BLaER1 (cell line): ENCODE measurements at regions not wholly inside any gene's neighbourhood (a gene's known extent, or its start where the extent isn't known, plus 50 kb on each side); places are given as distances from the start of the nearest gene placed in this dataset.
"Not testable (repeated sequence)": the region's sequence is repeated elsewhere in the genome, so short reads cannot be mapped to it uniquely, and the experiment has no call there.

ENCODE experiments used
- H3K27ac ChIP-seq: shearing (Covaris generic); formaldehyde crosslinking; 2 replicates; pipeline ENCODE4 v1.8.1; 2022
- H3K27me3 ChIP-seq: shearing (Covaris generic); formaldehyde crosslinking; 2 replicates; pipeline ENCODE4 v1.8.1; 2022
- H3K36me3 ChIP-seq: shearing (Covaris generic); formaldehyde crosslinking; 2 replicates; pipeline ENCODE4 v1.8.1; 2022
- H3K4me1 ChIP-seq: shearing (Covaris generic); formaldehyde crosslinking; 2 replicates; pipeline ENCODE4 v1.8.1; 2022
- H3K4me2 ChIP-seq: shearing (Covaris generic); formaldehyde crosslinking; 2 replicates; pipeline ENCODE4 v1.8.1; 2022
- H3K4me3 ChIP-seq: shearing (Covaris generic); formaldehyde crosslinking; 2 replicates; pipeline ENCODE4 v1.8.1; 2022
- H3K9ac ChIP-seq: shearing (Covaris generic); formaldehyde crosslinking; 2 replicates; pipeline ENCODE4 v1.8.1; 2022
- H3K9me3 ChIP-seq: shearing (Covaris generic); formaldehyde crosslinking; 2 replicates; pipeline ENCODE4 v1.8.1; 2022
- H4K20me1 ChIP-seq: shearing (Covaris generic); formaldehyde crosslinking; 2 replicates; pipeline ENCODE4 v1.8.1; 2022
- Cebpa-rat ChIP-seq: shearing (Covaris generic); IDR thresholded peaks from 2 replicates; pipeline ENCODE4 v1.8.1; 2022

GRCh38 chr12:20105943-20106342 is 262.4 kb upstream of the PDE3A start:
- no peaks in the 10 kb centered on the region for H3K4me1 ChIP-seq
- H3K4me2 ChIP-seq, result no peak overlapping the region
- 0 out of 2 replicates have a peak, but pooled peaks cover 5% of the 10 kb centered on the region for H3K9me3 ChIP-seq
- H3K9ac ChIP-seq, result no peak overlapping the region
- H3K27me3 ChIP-seq, result no peaks in the 10 kb centered on the region
- no peaks in the 10 kb centered on the region for H4K20me1 ChIP-seq
- no peak for TF ChIP-seq Cebpa-rat
- no peaks in the 10 kb centered on the region for H3K36me3 ChIP-seq
- H3K27ac ChIP-seq, result no peak overlapping the region
- no peak overlapping the region for H3K4me3 ChIP-seq

GRCh38 chr12:20109676-20110075 is 258.7 kb upstream of the PDE3A start:
- Histone ChIP-seq H3K27ac (no peak overlapping the region), H3K9ac (no peak overlapping the region), H3K4me1 (no peaks in the 10 kb centered on the region), H3K9me3 (no peaks in the 10 kb centered on the region), H3K27me3 (no peaks in the 10 kb centered on the region), H4K20me1 (no peaks in the 10 kb centered on the region), H3K36me3 (no peaks in the 10 kb centered on the region), H3K4me3 (no peak overlapping the region), H3K4me2 (no peak overlapping the region)
- no peak for TF ChIP-seq Cebpa-rat

- H3K9ac ChIP-seq, H3K4me2 ChIP-seq, H3K4me1 ChIP-seq, H3K27me3 ChIP-seq, H3K4me3 ChIP-seq, H3K9me3 ChIP-seq, H3K36me3 ChIP-seq, H3K27ac ChIP-seq, H4K20me1 ChIP-seq: not testable (repeated sequence)
These were observed 253.0 kb upstream of the PDE3A start for GRCh38 chr12:20115371-20115770.

- TF ChIP-seq Cebpa-rat, result no peak
- H3K4me3 ChIP-seq, result no peak overlapping the region
- no peak overlapping the region for H3K27ac ChIP-seq
- no peaks in the 10 kb centered on the region for H4K20me1 ChIP-seq
- H3K36me3 ChIP-seq, result no peaks in the 10 kb centered on the region
- H3K4me2 ChIP-seq, result no peak overlapping the region
- no peak overlapping the region for H3K9ac ChIP-seq
- 0 out of 2 replicates have a peak, but pooled peaks cover 7% of the 10 kb centered on the region for H3K9me3 ChIP-seq
- H3K27me3 ChIP-seq, result no peaks in the 10 kb centered on the region
- H3K4me1 ChIP-seq, result no peaks in the 10 kb centered on the region
These were observed 248.5 kb upstream of the PDE3A start for GRCh38 chr12:20119596-20120402.

- Histone ChIP-seq H4K20me1 (no peaks in the 10 kb centered on the region), H3K27ac (no peak overlapping the region), H3K27me3 (no peaks in the 10 kb centered on the region), H3K9me3 (0 out of 2 replicates have a peak, but pooled peaks cover 3% of the 10 kb centered on the region), H3K4me2 (no peak overlapping the region), H3K9ac (no peak overlapping the region), H3K4me3 (no peak overlapping the region), H3K4me1 (no peaks in the 10 kb centered on the region), H3K36me3 (no peaks in the 10 kb centered on the region)
- no peak for TF ChIP-seq Cebpa-rat
These were observed 248.0 kb upstream of the PDE3A start for GRCh38 chr12:20120403-20120725.

- Histone ChIP-seq H4K20me1 (no peaks in the 10 kb centered on the region), H3K4me1 (no peaks in the 10 kb centered on the region), H3K36me3 (no peaks in the 10 kb centered on the region), H3K27ac (no peak overlapping the region), H3K27me3 (no peaks in the 10 kb centered on the region), H3K4me3 (no peak overlapping the region), H3K9me3 (no peaks in the 10 kb centered on the region), H3K9ac (no peak overlapping the region), H3K4me2 (no peak overlapping the region)
- TF ChIP-seq Cebpa-rat, result no peak
These were observed 246.1 kb upstream of the PDE3A start for GRCh38 chr12:20122274-20122673.

GRCh38 chr12:20123465-20123864 is 244.9 kb upstream of the PDE3A start:
- Histone ChIP-seq H3K27ac (no peak overlapping the region), H3K27me3 (no peaks in the 10 kb centered on the region), H3K9me3 (no peaks in the 10 kb centered on the region), H3K4me3 (no peak overlapping the region), H3K9ac (no peak overlapping the region), H3K36me3 (no peaks in the 10 kb centered on the region), H3K4me2 (no peak overlapping the region), H3K4me1 (no peaks in the 10 kb centered on the region), H4K20me1 (no peaks in the 10 kb centered on the region)
- no peak for TF ChIP-seq Cebpa-rat

- H3K9me3 ChIP-seq, result no peaks in the 10 kb centered on the region
- H3K9ac ChIP-seq, result no peak overlapping the region
- no peak overlapping the region for H3K4me2 ChIP-seq
These were observed 243.0 kb upstream of the PDE3A start for GRCh38 chr12:20125276-20125798.

GRCh38 chr12:20126601-20127000 is 241.7 kb upstream of the PDE3A start:
- Histone ChIP-seq H3K4me3 (no peak overlapping the region), H3K27ac (no peak overlapping the region), H3K9ac (no peak overlapping the region), H4K20me1 (no peaks in the 10 kb centered on the region), H3K27me3 (no peaks in the 10 kb centered on the region), H3K36me3 (no peaks in the 10 kb centered on the region), H3K4me2 (no peak overlapping the region), H3K9me3 (no peaks in the 10 kb centered on the region), H3K4me1 (no peaks in the 10 kb centered on the region)
- TF ChIP-seq Cebpa-rat, result no peak

More at GRCh38 chr12:20125276-20125798, 243.0 kb upstream of the PDE3A start:
- no peaks in the 10 kb centered on the region for H3K36me3 ChIP-seq
- no peak for TF ChIP-seq Cebpa-rat
- H3K27ac ChIP-seq, result no peak overlapping the region
- H3K27me3 ChIP-seq, result no peaks in the 10 kb centered on the region
- H4K20me1 ChIP-seq, result no peaks in the 10 kb centered on the region
- H3K4me1 ChIP-seq, result no peaks in the 10 kb centered on the region
- no peak overlapping the region for H3K4me3 ChIP-seq

GRCh38 chr12:20127413-20127812 is 240.9 kb upstream of the PDE3A start:
- TF ChIP-seq Cebpa-rat, result no peak
- H3K27me3 ChIP-seq, result no peaks in the 10 kb centered on the region
- no peak overlapping the region for H3K9ac ChIP-seq
- no peak overlapping the region for H3K4me2 ChIP-seq
- no peaks in the 10 kb centered on the region for H3K4me1 ChIP-seq
- no peaks in the 10 kb centered on the region for H3K36me3 ChIP-seq
- no peaks in the 10 kb centered on the region for H3K9me3 ChIP-seq
- no peak overlapping the region for H3K27ac ChIP-seq
- H3K4me3 ChIP-seq, result no peak overlapping the region
- H4K20me1 ChIP-seq, result no peaks in the 10 kb centered on the region
